K562 (cell line): ENCODE measurements at regions not wholly inside any gene's neighbourhood (a gene's known extent, or its start where the extent isn't known, plus 50 kb on each side); places are given as distances from the start of the nearest gene placed in this dataset.

Source experiments
- CBX3 ChIP-seq, 2 experiments: IDR thresholded peaks; 1 replicate in 1 of 2; 2 replicates in 1 of 2; pipeline ENCODE4 v1.6.1; 2012; ENCODE audit warnings: inconsistent platforms in 2 of 2, low read length in 2 of 2, borderline replicate concordance in 1 of 2, control low read depth in 1 of 2
- CTBP1 ChIP-seq: fragments of 450-650 bp; IDR thresholded peaks from 2 replicates; pipeline ENCODE4 v1.6.1; 2016; ENCODE audit warnings: borderline replicate concordance
- CTCF ChIP-seq, 3 experiments: IDR thresholded peaks in 2 of 3; conservative IDR thresholded peaks in 1 of 3; 2 replicates each; pipeline ENCODE4 v1.5.1; 2011 to 2012; ENCODE audit warnings: low read length in 3 of 3, mild to moderate bottlenecking in 3 of 3, control low read depth in 2 of 3, improper control_type of control experiment in 1 of 3, inconsistent platforms in 1 of 3, low read depth in 1 of 3, mixed read lengths in 1 of 3, moderate library complexity in 1 of 3; ENCODE audit not compliant: insufficient read depth in 2 of 3
- ELF4 ChIP-seq: fragments of 450-650 bp; formaldehyde crosslinking; IDR thresholded peaks from 2 replicates; pipeline ENCODE4 v1.4.0; 2022; ENCODE audit warnings: missing genetic modification characterization
- IRF2 ChIP-seq: sonication (generic); formaldehyde crosslinking; IDR thresholded peaks from 2 replicates; pipeline ENCODE4 v1.8.1; 2022; ENCODE audit warnings: mild to moderate bottlenecking, missing genetic modification reagents
- MIER1 ChIP-seq: fragments of 450-650 bp; IDR thresholded peaks from 2 replicates; pipeline ENCODE4 v1.6.1; 2016; ENCODE audit warnings: antibody characterized with exemption, mild to moderate bottlenecking, low read depth
- POLR2A ChIP-seq: fragments of 450-650 bp; conservative IDR thresholded peaks from 2 replicates; pipeline ENCODE4 v1.6.1; 2016
- SIN3A ChIP-seq, 2 experiments: fragments of 150-350 bp in 1 of 2; IDR thresholded peaks; 2 replicates each; pipeline ENCODE4 v1.6.1; 2011 to 2016; ENCODE audit warnings: borderline replicate concordance in 2 of 2, low read depth in 2 of 2, low read length in 2 of 2, mild to moderate bottlenecking in 2 of 2, moderate library complexity in 2 of 2; ENCODE audit not compliant: control insufficient read depth in 1 of 2
- SMAD1 ChIP-seq: fragments of 150-350 bp; IDR thresholded peaks from 2 replicates; pipeline ENCODE4 v1.6.1; 2014; ENCODE audit warnings: low read length, low read depth; ENCODE audit not compliant: partially characterized antibody
- ZNF274 ChIP-seq: IDR thresholded peaks from 2 replicates; pipeline ENCODE4 v1.6.1; 2011; ENCODE audit warnings: low read depth, mild to moderate bottlenecking, low read length, moderate library complexity, borderline replicate concordance
- ZNF584 ChIP-seq: fragments of 200-800 bp; sonication (Bioruptor generic); IDR thresholded peaks from 2 replicates; pipeline ENCODE4 v1.6.1; 2016; ENCODE audit warnings: low read depth, mild to moderate bottlenecking, missing genetic modification characterization, missing compliant biosample characterization

GRCh38 chr4:29372971-29373370 lies 1347.2 kb upstream of the PCDH7 start:
- TF ChIP-seq IRF2 (CRISPR knock-in tag), result no peak
- no peak for TF ChIP-seq SMAD1
- TF ChIP-seq ELF4 (CRISPR knock-in tag), result no peak
- no peak for TF ChIP-seq CBX3 (IDR thresholded peaks at IDR 0.05; ENCODE audit: borderline replicate concordance in 1 of 2, low read length in 2 of 2)
- no peak for TF ChIP-seq POLR2A
- TF ChIP-seq SIN3A (IDR thresholded peaks at IDR 0.05; ENCODE audit: borderline replicate concordance in 2 of 2, control insufficient read depth in 1 of 2, low read depth in 2 of 2, low read length in 2 of 2), result no peak
- no peak for TF ChIP-seq CTCF (IDR thresholded peaks at IDR 0.05 in 2 of 3, conservative IDR thresholded peaks at IDR 0.05 in 1 of 3; ENCODE audit: insufficient read depth in 2 of 3, low read depth in 1 of 3, low read length in 3 of 3)
- TF ChIP-seq CTBP1, result no peak
- TF ChIP-seq MIER1, result no peak
- no peak for TF ChIP-seq ZNF274
- no peak for TF ChIP-seq ZNF584
